Stimulated activated CD8-positive, alpha-beta memory T cell treated with anti-CD3 and anti-CD28 coated beads, Interleukin-12 subunit alpha, Interleukin-12 subunit beta, amount 100 ng/mL, for 1 hour (primary cell): ENCODE measurements at regions not wholly inside any gene's neighbourhood (a gene's known extent, or its start where the extent isn't known, plus 50 kb on each side); places are given as distances from the start of the nearest gene placed in this dataset.
A peak's percentile ranks its signal among the peaks of the same experiment; 100 is the strongest.

Experiments used
- DNase-seq: peaks from one replicate; pipeline ENCODE4 v3.0.0-alpha.2; 2020; ENCODE audit warnings: low read depth

DNA sequence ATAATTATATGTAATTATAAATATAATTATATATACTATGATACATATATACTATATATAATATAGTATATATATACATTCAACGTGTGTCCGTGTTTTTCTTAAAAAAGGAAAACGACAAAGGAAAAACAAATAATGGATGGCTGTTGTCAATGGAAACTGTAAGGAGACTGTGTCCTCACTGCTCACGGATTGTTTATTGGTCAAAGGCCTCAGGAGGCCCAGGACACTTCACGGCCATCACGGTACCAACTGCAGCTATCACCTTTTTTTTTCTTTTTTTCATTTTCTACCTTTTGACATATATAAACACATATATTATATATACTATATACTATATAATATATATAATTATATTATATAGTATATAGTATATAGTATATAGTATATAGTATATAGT, 113.4 kb downstream of the SPTSSA start:
- no peak for DNase-seq

DNA sequence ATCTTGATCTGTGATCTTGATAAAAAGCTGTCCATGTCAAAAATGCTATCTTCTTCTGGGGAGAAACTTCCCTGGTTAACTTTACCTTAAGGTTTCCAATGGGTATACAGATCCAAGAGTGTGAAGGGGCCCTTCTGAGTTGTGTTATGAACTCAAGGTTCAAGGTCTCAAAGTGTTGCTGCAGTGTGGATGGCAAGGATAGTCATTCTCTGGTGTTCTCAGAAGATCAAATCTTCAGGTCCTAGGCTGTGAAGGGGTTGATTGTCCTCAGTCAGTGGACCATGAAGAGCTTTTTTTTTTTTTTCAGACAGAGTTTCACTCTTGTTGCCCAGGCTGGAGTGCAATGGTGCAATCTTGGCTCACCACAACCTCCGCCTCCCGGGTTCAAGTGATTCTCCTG, 114.4 kb downstream of the SPTSSA start:
- no peak for DNase-seq

DNA sequence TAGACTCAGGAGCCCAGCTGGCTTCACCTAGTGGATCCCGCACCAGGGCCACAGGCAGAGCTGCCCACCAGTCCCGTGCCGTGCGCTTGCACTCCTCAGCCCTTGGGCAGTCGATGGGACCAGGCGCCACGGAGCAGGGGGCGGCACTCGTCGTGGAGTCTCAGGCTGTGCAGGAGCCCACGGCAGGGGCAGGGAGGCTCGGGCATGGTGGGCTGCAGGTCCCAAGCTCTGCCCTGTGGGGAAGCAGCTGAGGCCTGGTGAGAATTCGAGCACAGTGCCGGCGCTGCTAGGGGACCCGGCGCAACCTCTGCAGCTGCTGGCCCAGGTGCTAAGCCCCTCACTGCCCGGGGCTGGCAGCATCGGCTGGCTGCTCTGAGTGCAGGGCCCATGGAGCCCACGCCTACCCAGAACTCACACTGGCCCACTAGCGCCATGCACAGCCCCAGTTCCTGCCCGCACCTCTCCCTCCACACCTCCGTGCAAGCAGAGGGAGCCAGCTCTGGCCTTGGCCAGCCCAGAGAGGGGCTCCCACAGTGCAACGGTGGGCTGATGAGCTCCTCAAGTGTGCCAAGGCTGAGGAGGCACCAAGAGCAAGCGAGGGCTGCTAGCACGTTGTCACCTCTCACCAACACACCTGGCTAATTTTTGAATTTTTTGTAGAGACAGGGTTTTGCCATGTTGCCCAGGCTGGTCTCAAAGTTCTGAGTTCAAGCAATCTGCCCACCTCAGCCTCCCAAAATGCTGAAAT, 116.1 kb downstream of the SPTSSA start:
- no peak for DNase-seq

DNA sequence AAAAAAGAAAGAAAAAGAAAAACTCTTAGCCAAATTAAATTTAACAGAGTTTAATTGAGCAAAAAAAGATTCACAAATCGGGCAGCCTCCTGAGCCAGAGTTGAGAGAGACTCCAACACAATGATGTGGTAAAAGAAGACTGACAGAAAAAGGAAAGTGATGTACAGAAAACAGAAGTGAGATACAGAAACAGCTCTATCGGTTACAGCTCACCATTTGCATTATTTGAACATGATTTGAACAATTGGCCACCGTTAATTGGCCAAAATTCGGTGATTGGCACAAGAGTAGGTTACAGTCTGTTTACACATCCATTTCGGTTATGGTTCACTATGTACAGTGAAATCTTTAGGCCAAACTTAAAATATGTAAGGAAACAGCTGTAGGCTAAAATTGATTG, 117.7 kb downstream of the SPTSSA start:
- no peak for DNase-seq

DNA sequence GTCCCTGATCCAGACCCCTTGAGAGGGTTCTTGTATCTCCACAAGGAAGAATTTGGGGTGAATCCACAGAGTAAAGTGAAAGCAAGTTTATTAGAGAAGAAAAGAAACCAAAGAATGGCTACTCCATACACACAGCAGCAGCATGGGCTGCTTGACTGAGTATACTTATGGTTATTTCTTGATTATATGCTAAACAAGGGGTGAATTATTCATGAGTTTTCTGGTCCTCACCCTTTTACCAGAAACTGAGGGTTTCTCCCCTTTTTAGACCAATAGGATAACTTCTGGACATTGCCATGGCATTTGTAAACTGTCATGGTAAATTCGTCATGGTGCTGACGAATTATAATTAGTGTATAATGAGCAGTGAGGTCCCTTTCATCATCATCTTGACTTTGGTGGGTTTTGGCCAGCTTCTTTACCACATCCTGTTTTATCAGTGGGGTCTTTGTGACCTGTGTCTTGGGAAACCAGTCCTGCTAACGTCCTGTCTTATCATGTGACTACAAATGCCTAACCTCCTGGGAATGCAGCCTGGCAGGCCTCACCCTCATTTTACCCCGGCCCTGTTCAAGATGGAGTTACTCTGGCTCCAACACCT, 121.9 kb downstream of the SPTSSA start:
- no peak for DNase-seq

DNA sequence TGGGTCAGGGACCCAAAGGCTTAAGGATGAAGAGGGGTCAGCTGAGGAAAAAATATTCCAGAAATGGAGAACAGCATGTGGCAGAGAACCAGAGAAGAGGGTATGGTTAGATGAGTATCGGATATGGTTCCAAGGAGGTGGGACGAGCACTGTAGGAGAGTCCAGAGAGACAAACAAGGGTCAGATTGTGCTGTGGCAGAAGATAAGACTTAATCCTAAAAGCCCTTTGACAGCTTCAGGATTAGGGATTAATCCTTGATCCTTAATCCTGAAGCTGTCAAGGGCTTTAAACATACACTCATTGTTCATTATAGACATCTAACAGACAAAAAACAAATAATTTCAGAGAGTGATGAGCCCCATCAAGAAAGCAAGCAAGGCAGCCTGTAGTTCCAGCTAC, 124.0 kb downstream of the SPTSSA start:
- no peak for DNase-seq

DNA sequence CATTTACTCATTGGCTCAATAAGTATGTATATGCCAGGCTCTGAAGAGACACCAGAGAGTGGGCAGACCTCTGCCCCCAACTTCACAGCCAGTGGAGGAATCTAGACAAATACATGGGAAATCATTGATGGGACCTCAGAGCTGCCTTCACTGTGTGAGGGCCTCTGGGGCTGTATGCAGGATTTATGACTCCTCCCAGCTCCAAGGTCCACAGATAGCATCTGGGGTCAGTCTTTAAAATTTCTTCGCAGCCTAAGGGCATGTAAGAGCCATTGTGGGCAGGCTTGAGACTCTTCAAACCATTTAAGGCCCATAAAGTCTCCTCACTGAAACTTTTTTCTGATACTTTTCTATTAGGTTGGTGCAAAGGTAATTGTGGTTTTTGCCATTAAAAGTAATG, 125.5 kb downstream of the SPTSSA start:
- DNase-seq = no peak

DNA sequence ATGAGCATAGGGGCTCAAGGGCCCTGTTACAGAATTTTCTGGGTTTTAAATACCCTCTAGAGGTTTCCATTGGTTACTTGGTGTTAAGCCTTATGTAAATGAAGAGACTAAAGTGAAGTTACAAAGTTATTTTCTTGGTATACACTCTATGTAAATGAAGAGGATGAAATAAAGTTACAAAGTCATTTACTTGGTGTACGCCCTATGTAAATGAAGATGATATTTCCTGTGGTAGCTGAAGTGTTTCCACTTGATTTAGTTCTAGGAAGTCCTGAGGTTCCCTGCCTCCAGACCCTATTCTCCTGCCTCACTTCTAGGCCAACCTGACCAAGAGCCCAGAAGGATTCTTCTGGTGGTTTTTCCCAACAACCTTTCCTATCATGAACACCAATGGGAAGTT, 126.1 kb downstream of the SPTSSA start:
- no peak for DNase-seq

DNA sequence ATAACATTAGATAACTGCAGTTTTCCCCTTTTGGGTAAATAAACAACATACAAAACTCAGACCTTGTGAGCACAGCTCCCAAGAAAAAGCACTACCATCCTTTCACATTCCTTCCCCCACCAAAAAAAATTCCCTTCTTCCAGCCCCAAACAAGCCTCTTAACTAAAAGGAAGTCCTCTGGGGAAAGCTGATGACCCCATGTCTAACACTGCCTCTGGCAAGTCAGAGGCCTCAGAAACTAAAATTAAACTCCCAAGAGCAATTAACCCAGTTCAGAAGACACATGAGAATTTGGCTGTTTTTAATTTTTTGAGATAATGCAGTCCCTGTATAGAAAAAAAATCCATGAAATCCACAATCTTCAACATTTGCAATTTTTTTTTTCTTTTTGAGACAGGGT, 127.7 kb downstream of the SPTSSA start:
- DNase-seq = no peak

DNA sequence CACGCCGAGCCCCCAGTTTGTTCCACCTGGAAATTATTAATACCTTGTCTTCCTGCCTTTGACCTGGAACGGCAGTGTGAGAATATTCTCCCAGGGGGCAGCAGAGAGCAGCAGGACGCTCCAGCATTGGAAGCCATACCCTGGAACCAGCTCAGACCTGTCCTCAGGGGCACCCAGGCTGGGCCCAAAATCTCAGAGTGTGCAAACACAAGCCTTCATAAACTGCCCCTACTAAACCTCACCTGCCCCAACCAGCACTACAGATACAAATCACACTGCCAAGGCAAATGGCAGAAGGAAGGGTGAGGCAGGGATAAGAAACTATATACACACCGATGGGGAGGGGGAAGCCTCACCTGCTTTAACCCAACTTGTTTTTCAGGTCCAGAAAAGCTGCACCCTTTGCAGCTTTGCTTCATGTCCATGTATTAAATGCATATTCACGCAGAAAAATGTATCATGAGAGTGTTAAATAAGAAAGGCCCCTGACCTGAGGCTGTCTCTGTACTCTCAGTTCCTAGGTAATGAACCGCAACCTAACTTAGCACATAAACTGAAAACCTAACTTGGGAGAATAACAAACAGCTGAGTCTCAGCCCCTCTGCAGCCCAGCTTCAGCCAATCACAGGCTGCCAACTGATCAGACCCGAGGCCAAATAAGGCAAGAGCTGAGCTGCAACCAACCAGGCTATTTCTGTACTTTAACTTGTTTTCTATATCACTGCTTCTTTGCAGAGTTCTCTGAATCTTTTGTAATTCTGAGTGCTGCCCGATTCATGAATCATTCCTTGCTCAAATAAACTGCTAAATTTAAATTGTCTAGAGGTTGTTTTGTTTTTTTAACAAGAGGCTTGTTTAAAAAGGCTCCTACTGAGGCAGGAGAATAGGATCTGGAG, 130.1 kb downstream of the SPTSSA start:
- peak; percentile 39 for DNase-seq

DNA sequence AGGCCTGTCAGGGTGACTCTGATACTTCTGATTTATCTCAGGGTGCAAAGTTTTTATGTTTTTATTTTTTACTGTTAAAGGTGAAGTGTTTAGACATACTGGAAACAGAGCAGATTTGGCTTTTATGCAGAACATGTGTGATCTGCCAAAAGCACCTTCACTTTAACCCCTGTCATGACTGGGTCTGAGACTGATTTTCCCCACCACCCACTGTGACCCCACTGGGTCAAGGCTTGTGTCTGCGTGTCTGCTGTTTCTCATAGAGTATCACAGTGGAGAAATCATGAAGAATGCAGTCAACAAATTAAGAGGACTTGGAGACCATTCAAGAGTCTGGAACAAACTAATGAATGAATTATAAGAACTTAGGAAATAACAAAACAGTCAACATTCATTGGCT, 131.2 kb downstream of the SPTSSA start:
- DNase-seq = no peak

DNA sequence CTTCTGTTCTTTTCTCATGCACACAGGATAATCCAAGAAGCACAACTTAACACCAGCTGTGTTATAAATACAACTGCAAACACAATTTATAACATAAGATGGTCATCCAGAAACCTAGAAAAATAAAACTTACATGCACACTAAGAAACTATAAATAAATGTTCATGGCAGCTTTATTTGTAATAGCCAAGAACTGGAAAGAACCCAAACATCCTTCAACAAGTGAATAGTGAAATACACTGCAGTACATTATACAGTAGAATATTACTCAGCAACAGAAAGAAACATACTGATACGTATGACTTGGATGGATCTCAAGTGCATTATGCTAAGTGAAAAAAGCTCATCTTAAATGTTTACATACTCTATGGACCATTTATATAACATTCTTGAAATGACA, 132.7 kb downstream of the SPTSSA start:
- DNase-seq = no peak

DNA sequence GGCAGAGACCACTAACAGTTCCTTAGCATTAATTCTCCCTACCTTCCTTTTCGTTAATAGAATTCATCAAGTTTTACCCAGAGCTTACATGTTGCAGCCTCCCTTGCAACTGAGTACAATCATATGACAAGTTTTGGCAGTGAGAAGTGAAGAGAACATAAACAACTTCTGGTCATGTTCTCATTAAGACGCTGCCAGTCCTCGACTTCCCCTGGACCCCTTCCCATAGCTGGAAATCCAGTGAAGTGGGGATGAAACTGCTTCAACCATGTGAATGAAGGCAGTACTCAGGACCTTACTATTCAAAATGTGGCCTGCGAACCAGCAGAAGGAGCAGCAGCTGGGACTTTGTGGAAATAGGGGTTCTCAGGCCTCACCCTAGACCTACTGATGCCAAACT, 133.9 kb downstream of the SPTSSA start:
- no peak for DNase-seq

DNA sequence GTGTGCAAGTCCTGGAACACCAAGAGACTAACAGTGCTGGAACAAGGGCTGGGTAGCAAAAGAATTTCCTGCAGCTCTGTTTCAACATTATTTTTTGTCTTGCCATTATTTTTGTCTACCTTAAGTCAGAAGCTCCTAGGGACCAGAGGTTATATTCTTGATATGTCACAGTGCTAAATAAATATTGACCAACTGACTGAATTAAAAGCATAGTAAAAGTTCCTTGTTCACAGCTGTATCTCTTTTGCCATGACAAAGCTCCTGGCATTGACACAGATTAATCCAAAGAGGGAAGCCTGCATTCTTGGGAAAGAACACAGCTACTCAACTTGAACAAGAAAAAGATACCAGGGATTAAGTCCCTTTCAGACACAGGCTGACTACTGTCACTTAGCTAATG, 136.5 kb downstream of the SPTSSA start:
- no peak for DNase-seq

DNA sequence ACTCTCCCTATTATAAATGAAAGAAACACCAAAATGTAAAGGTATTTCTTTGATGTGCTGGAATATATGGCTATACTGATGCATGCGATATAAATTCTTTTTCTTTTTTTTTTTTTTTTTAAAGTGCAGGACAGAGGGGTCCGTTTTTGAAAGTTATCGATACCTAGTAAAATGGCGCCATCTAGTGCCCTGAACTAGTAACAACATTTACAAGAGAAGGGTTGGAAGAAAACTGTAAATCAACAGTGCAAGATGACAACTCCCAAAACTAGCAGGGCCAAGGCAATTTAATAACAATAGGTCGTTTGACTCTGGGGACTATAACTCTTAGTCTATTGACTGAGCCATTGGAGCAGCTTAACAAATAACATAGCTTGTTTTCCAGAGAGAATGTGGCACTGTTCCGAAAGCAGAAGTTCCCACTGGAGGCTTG, 137.7 kb downstream of the SPTSSA start:
- DNase-seq = no peak

DNA sequence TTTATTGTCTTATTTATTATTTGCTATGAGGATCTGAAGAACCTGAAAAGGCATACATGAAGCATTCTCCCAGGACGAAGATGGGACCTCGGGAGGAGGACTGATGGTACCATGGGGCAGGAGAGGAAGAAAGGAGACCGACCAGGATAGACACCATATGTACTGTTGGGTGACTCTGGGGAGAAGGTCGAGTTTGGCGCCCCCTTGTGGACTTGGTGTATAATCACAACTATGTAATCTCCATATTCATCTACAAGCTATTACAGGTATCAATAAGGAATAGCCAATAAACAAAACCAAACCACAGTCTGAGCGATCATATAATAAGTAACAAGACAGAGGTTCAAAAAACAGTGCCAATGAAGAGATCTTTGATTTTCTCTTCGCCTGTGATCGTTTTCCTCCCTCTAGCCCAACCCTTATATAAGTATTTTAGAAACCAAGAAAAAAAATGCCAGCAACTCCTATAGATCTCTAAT, 139.1 kb downstream of the SPTSSA start:
- DNase-seq = peak; percentile 64

DNA sequence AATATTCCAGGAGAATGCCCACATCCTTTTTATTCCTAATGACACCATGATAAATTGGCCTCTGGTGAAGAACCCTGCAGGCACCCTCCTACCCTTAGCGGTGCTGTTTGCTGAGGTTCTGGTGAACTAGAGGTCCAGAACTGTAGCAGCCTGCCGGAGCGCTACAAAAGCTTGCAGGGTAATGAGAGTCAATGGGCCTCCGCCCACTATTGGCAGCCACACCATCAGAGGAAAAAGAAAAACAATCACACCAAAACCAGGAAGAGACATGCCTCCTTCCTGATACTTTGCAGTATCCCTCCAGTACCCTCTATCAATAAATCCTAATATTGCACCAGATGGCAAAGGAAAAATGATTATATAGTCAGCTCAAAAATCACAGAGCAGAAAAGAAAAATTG, 142.9 kb downstream of the SPTSSA start:
- DNase-seq = no peak

DNA sequence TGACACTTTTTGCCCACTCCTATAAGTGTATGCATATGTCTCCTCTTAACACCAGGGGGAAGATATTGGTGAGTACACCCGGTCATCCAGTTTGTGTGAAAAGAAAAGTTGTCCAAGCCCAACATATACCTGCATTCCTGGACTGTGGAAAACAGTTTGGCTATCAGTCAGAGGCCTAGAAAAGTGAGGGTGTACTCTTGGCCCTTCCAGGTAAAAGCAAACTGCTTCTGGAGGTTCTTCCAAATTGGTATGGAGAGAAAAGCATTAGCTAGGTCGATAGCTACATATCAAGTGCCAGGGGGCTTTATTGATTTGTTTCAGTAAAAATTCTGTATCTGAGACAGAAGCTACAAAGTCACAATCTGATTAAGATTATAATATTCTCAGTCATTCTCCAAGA, 144.0 kb downstream of the SPTSSA start:
- no peak for DNase-seq

DNA sequence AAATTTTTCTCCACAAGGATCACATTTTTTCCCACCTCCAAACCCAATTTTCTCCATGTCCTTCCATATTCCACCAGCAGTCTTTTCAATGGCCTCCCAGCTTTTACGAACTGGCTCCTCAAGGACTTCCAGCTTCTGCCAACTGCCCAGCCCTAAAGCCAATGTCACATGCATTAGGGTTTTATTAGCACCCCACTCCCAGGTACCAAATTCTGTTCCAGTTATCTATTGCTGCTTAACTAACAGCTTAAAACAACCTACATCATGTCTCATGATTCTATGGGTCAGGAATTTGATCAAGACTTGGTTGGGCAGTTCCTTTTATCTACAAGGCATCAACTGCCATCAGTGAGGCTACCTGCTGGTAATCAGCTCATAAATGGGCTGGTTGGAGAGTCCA, 151.3 kb downstream of the SPTSSA start:
- no peak for DNase-seq

DNA sequence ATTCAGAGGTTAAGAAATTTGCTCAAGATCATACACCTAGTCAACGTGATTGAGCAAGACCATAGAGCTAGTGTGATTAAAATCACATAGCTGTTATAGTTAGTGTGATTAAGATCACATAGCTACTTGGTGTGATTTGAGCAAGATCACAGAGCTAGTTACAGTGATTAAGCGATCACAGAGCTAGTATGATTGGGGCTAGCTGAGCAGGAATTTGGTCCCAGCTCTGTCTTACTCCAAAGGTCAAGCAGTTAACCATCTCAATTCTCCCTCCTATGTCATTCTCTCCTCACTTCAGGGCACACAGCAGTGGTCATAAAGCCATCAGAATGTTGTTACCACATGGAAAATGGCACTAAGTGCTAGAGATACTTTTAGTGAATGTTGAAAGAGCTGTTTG, 158.2 kb downstream of the SPTSSA start:
- DNase-seq = no peak

DNA sequence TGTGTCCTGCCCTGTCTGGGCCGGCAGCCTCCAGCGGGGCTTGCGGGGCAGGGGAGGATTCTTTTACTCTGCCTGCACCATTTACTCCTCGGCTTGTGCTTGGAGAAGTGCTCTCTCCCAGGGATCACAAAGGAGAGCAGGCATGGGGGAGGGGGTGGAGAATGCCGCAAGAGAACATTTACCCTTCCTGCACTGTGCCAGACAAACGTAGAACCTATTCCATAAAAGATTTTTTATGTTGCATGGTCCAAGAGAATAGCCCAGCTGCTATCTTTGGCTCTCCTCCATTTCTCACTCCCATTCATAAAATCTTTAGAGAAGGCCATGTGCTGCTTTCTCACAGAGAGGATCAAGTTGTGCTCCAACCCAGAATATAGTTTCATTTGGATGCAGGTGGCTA, 159.4 kb downstream of the SPTSSA start:
- DNase-seq = no peak

DNA sequence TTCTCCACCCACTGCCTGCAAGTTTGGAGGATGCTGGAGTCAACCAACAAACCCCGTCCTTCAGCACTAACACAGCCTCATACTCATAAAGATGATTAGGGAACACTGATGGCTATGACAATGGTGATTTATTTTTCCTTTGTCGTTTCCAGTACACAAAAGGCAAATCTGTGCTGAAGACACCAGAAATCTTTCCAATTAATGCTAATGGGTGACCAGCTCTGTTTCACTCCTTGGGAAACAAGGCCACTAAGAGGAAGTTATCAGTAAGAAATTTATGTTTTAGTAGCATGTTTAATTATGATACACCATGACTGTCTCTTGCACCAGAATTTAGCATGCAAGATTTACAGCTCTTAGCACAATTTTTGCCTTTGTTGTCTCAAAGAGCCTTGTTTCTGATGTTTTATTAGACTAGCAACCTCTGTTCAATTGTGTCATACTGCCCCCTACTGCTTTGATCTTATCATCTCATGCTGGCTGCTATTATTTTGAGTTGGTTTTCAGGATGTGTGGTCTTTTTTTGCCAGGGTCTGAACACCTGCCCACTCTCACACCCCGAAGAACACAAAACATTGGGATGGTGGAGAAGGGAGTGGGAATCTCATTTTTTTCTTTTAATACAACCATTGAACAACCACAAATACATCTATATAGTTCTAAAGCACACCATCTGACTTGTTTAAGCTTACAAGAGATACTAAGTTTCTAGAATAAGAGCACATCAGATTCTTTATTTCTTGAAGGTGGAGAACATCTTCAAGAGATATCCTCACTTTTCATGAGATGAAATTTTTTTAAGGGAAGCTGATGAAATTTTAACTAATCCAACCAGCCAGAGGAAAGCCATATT, 160.9 kb downstream of the SPTSSA start:
- DNase-seq = no peak
